Endothelial cell (in vitro differentiated cells): ENCODE measurements at regions not wholly inside any gene's neighbourhood (a gene's known extent, or its start where the extent isn't known, plus 50 kb on each side); places are given as distances from the start of the nearest gene placed in this dataset.

Source experiments
- DNase-seq: peaks from one replicate; pipeline ENCODE4 v3.0.0; 2021; ENCODE audit warnings: low spot score
- H3K27ac Mint-ChIP-seq: one replicate; pipeline ENCODE4 v1.8.0; 2021; ENCODE audit warnings: mixed read lengths, inconsistent platforms; ENCODE audit not compliant: unreplicated experiment
- H3K27me3 Mint-ChIP-seq: one replicate; pipeline ENCODE4 v1.8.0; 2021; ENCODE audit warnings: mild to moderate bottlenecking, moderate library complexity, mixed read lengths, inconsistent platforms; ENCODE audit not compliant: unreplicated experiment
- H3K36me3 Mint-ChIP-seq: one replicate; pipeline ENCODE4 v1.8.0; 2021; ENCODE audit warnings: mild to moderate bottlenecking, low read depth, mixed read lengths, inconsistent platforms; ENCODE audit not compliant: unreplicated experiment
- H3K4me1 Mint-ChIP-seq: one replicate; pipeline ENCODE4 v1.8.0; 2021; ENCODE audit warnings: mild to moderate bottlenecking, mixed read lengths, inconsistent platforms; ENCODE audit not compliant: unreplicated experiment
- H3K4me3 Mint-ChIP-seq: one replicate; pipeline ENCODE4 v1.8.0; 2021; ENCODE audit warnings: mild to moderate bottlenecking, mixed read lengths, inconsistent platforms; ENCODE audit not compliant: unreplicated experiment
- H3K9me3 Mint-ChIP-seq: one replicate; pipeline ENCODE4 v1.8.0; 2021; ENCODE audit warnings: mixed read lengths, inconsistent platforms; ENCODE audit not compliant: unreplicated experiment
- TF ChIP-seq, protein P1 (sequence below): fragments of 200-600 bp; sonication (generic); IDR thresholded peaks from one replicate; pipeline ENCODE4 v1.5.0; 2021; ENCODE audit warnings: antibody characterized with exemption; ENCODE audit not compliant: unreplicated experiment

GRCh38 chrX:122046815-122047214 lies 999.4 kb downstream of the GLUD2 start:
- H3K27me3 Mint-ChIP-seq: no peaks in the 10 kb centered on the region
- H3K4me3 Mint-ChIP-seq: no peak overlapping the region
- H3K36me3 Mint-ChIP-seq: no peaks in the 10 kb centered on the region
- no peaks in the 10 kb centered on the region for H3K9me3 Mint-ChIP-seq
- no peak for DNase-seq
- H3K27ac Mint-ChIP-seq: no peak overlapping the region
- H3K4me1 Mint-ChIP-seq: no peaks in the 10 kb centered on the region
- TF ChIP-seq, protein P1, sequence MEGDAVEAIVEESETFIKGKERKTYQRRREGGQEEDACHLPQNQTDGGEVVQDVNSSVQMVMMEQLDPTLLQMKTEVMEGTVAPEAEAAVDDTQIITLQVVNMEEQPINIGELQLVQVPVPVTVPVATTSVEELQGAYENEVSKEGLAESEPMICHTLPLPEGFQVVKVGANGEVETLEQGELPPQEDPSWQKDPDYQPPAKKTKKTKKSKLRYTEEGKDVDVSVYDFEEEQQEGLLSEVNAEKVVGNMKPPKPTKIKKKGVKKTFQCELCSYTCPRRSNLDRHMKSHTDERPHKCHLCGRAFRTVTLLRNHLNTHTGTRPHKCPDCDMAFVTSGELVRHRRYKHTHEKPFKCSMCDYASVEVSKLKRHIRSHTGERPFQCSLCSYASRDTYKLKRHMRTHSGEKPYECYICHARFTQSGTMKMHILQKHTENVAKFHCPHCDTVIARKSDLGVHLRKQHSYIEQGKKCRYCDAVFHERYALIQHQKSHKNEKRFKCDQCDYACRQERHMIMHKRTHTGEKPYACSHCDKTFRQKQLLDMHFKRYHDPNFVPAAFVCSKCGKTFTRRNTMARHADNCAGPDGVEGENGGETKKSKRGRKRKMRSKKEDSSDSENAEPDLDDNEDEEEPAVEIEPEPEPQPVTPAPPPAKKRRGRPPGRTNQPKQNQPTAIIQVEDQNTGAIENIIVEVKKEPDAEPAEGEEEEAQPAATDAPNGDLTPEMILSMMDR: no peak

- TF ChIP-seq, protein P1: no peak
- Mint-ChIP-seq H3K4me3 (no peak overlapping the region), H3K36me3 (no peaks in the 10 kb centered on the region), H3K27ac (no peak overlapping the region), H3K4me1 (no peaks in the 10 kb centered on the region), H3K9me3 (no peaks in the 10 kb centered on the region), H3K27me3 (no peaks in the 10 kb centered on the region)
- no peak for DNase-seq
Measured at GRCh38 chrX:122047261-122047660, 999.9 kb downstream of the GLUD2 start.

GRCh38 chrX:122055460-122055859 lies 1008.0 kb downstream of the GLUD2 start:
- TF ChIP-seq, protein P1: no peak
- no peaks in the 10 kb centered on the region for H3K9me3 Mint-ChIP-seq
- no peak for DNase-seq
- H3K27me3 Mint-ChIP-seq: peaks cover 1% of the 10 kb centered on the region
- no peak overlapping the region for H3K27ac Mint-ChIP-seq
- H3K36me3 Mint-ChIP-seq: no peaks in the 10 kb centered on the region
- H3K4me3 Mint-ChIP-seq: no peak overlapping the region
- H3K4me1 Mint-ChIP-seq: no peaks in the 10 kb centered on the region

DNA sequence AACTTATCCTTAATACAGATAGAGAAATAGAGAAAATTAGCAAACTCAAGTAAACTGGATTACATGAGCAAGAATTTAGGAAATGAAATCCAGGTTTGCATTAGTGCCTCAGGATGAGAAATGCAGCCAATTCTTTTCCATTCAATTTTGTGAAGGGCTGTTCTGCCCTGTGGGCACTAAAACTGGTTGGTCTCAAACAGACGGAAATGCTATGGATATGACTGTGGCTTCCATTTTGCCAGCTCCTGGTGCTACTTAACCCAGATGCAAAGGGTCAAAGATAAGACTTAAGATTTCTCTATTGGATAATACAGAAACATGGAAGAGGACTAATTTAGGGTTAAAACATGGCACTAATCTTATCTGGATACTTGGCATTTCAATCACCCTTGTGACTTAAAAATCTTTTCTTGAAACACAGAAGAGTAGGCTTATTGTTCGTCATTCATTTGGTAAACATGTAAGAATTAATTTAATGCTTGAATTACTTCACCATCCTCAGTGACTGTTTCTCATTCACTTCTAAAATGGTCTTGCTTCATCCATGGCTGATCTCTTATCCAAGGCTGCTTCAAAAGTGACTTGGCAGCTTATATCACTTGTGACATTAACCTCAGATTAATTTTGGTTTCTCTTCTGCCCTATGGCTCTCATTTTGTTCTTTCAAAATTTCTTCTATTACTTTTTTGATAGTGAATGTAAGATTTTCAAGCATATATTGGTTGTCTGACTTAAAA lies 1008.7 kb downstream of the GLUD2 start:
- Mint-ChIP-seq H3K9me3 (no peaks in the 10 kb centered on the region), H3K27ac (no peak overlapping the region), H3K4me3 (no peak overlapping the region), H3K27me3 (peaks cover 1% of the 10 kb centered on the region), H3K36me3 (no peaks in the 10 kb centered on the region), H3K4me1 (no peaks in the 10 kb centered on the region)
- TF ChIP-seq, protein P1: no peak
- no peak for DNase-seq

GRCh38 chrX:122076241-122076640 lies 1028.8 kb downstream of the GLUD2 start:
- TF ChIP-seq, protein P1: no peak
- Mint-ChIP-seq H3K9me3 (no peaks in the 10 kb centered on the region), H3K36me3 (no peaks in the 10 kb centered on the region)

More at GRCh38 chrX:122076241-122076640, 1028.8 kb downstream of the GLUD2 start:
- DNase-seq: no peak
- Mint-ChIP-seq H3K4me1 (no peaks in the 10 kb centered on the region), H3K4me3 (no peak overlapping the region), H3K27me3 (no peaks in the 10 kb centered on the region), H3K27ac (no peak overlapping the region)
